ENCODE measurements at regions not wholly inside any gene's neighbourhood (a gene's known extent, or its start where the extent isn't known, plus 50 kb on each side); places are given as distances from the start of the nearest gene placed in this dataset.

DNA sequence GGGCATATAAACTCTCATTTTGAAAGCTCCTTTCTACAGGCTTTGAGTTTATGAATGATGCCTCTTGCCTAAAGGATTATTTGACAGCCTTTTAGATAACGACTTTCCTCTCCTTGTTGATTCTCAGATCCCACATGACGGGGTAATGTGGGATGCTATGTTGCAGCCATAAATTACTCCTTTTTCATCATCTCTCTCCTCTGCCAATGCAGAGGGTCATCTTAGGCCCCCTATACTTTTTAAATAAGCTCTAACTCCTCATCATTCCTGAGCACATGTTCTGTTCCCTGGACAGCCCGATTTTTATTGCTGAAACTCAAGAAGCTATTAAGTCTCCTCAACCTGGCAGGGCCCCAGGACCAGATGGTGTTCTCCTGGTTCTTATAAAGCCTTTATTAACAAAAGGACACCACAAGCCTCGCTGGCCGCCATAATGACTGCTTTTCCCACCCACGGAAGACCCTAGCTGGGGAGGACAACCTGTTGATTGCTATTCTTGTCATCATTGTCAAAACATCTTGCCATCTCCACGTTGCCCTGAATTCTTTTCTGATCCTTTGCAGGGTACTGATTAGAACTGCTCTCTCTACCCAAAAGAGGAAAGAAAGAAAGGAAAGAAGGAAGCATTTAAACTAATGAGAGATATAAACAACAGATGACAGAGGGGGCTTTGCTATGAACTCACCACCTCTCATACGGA is 150.7 kb downstream of the DHX15 start:
- no peaks in the 10 kb centered on the region for H4K20me1 ChIP-seq (ENCODE audit: insufficient read depth, low read length)
- ChIA-PET CTCF (ENCODE audit: unreplicated experiment) (no interaction called here), POLR2A (no interaction called here)
- no peak for DNase-seq (ENCODE audit: low spot score)
- no peaks in the 10 kb centered on the region for H3K9me2 ChIP-seq (ENCODE audit: insufficient read depth, low read length)
- no peak overlapping the region for H2AFZ ChIP-seq (ENCODE audit: low read length)
- intact Hi-C loops (cut with micrococcal nuclease; ENCODE audit: unreplicated experiment) = no loop called here
- no peak overlapping the region for H3K4me3 ChIP-seq (ENCODE audit: low read depth, low read length, poor library complexity, severe bottlenecking)
- no peaks in the 10 kb centered on the region for H3K79me2 ChIP-seq (ENCODE audit: insufficient read depth, low read depth, low read length)
- H3K4me2 ChIP-seq (ENCODE audit: low read length) = no peak overlapping the region
- no peaks in the 10 kb centered on the region for H3K9me3 ChIP-seq (ENCODE audit: low read length)
- no peaks in the 10 kb centered on the region for H3K36me3 ChIP-seq (ENCODE audit: insufficient read depth, low read length)
- H3K4me1 ChIP-seq (ENCODE audit: insufficient read depth, low read length, poor library complexity, severe bottlenecking) = no peaks in the 10 kb centered on the region
- no peak overlapping the region for H3K27ac ChIP-seq (ENCODE audit: low read depth, low read length, poor library complexity, severe bottlenecking)
- no peak for TF ChIP-seq EZH2phosphoT487 (IDR thresholded peaks at IDR 0.05; ENCODE audit: borderline replicate concordance, low read depth, low read length)
- TF ChIP-seq, protein P1, sequence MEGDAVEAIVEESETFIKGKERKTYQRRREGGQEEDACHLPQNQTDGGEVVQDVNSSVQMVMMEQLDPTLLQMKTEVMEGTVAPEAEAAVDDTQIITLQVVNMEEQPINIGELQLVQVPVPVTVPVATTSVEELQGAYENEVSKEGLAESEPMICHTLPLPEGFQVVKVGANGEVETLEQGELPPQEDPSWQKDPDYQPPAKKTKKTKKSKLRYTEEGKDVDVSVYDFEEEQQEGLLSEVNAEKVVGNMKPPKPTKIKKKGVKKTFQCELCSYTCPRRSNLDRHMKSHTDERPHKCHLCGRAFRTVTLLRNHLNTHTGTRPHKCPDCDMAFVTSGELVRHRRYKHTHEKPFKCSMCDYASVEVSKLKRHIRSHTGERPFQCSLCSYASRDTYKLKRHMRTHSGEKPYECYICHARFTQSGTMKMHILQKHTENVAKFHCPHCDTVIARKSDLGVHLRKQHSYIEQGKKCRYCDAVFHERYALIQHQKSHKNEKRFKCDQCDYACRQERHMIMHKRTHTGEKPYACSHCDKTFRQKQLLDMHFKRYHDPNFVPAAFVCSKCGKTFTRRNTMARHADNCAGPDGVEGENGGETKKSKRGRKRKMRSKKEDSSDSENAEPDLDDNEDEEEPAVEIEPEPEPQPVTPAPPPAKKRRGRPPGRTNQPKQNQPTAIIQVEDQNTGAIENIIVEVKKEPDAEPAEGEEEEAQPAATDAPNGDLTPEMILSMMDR (conservative IDR thresholded peaks at IDR 0.05; ENCODE audit: low read length) = no peak
- BruUV-seq (replicated peaks) = no TSS peak

DNA sequence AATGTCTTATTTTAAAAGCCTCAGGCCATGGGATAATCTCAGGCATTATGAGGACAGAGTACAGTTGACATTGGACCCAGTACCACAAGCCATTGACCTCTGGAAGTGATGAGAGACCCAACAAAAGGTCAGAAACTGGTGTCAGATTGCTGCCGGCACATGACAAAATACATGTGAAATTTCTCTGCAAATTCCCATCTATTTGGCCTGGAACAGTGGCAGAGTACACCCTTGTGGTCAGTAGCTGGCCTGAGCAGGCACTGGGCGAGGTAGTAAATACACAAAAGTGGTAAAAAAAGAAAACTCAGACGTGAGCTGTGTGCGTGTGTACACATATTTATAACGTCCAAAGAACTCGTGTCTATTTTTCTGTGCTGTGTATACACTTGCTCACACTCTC is 155.5 kb downstream of the DHX15 start:
- no peak for DNase-seq (ENCODE audit: low spot score)
- no peaks in the 10 kb centered on the region for H3K4me1 ChIP-seq (ENCODE audit: insufficient read depth, low read length, poor library complexity, severe bottlenecking)
- TF ChIP-seq, protein P1 (conservative IDR thresholded peaks at IDR 0.05; ENCODE audit: low read length) = no peak
- TF ChIP-seq EZH2phosphoT487 (IDR thresholded peaks at IDR 0.05; ENCODE audit: borderline replicate concordance, low read depth, low read length) = no peak
- ChIA-PET CTCF (ENCODE audit: unreplicated experiment) (no interaction called here), POLR2A (interaction anchor here (0.6 kb wide), 1 partner anchor 16 kb away, joined by 5 read pairs; no protein-coding TSS in a partner anchor)
- intact Hi-C loops (cut with micrococcal nuclease; ENCODE audit: unreplicated experiment) = no loop called here
- H4K20me1 ChIP-seq (ENCODE audit: insufficient read depth, low read length) = no peaks in the 10 kb centered on the region
- H3K9me3 ChIP-seq (ENCODE audit: low read length) = no peaks in the 10 kb centered on the region
- H3K36me3 ChIP-seq (ENCODE audit: insufficient read depth, low read length) = no peaks in the 10 kb centered on the region
- H3K9me2 ChIP-seq (ENCODE audit: insufficient read depth, low read length) = no peaks in the 10 kb centered on the region
- BruUV-seq (replicated peaks) = no TSS peak
- no peak overlapping the region for H3K27ac ChIP-seq (ENCODE audit: low read depth, low read length, poor library complexity, severe bottlenecking)
- H3K79me2 ChIP-seq (ENCODE audit: insufficient read depth, low read depth, low read length) = no peaks in the 10 kb centered on the region
- no peak overlapping the region for H3K4me2 ChIP-seq (ENCODE audit: low read length)
- no peak overlapping the region for H2AFZ ChIP-seq (ENCODE audit: low read length)
- no peak overlapping the region for H3K4me3 ChIP-seq (ENCODE audit: low read depth, low read length, poor library complexity, severe bottlenecking)

DNA sequence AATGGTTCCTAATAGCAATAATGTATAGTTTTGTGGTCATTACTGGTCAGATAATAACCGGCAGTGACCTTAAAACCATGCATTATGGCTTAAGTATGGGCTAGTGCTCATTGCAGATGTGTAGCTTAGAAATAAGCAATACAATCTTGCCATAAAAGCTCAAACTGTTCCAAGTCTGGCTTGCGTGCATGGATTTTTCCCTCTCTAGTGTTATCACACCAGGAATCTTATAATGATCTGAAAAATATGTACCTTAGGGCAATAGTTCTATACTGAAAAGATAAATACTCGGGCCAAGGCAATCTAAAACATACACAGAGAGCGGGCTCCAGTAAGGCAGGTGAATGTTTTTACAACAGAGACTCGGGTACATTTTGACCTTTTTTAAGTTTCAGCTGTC is 157.8 kb downstream of the DHX15 start:
- Histone ChIP-seq H3K79me2 (ENCODE audit: insufficient read depth, low read depth, low read length) (no peaks in the 10 kb centered on the region), H3K27ac (ENCODE audit: low read depth, low read length, poor library complexity, severe bottlenecking) (no peak overlapping the region), H3K4me3 (ENCODE audit: low read depth, low read length, poor library complexity, severe bottlenecking) (no peak overlapping the region), H2AFZ (ENCODE audit: low read length) (no peak overlapping the region), H3K9me2 (ENCODE audit: insufficient read depth, low read length) (no peaks in the 10 kb centered on the region), H4K20me1 (ENCODE audit: insufficient read depth, low read length) (no peaks in the 10 kb centered on the region), H3K9me3 (ENCODE audit: low read length) (no peaks in the 10 kb centered on the region), H3K36me3 (ENCODE audit: insufficient read depth, low read length) (no peaks in the 10 kb centered on the region), H3K4me2 (ENCODE audit: low read length) (no peak overlapping the region), H3K4me1 (ENCODE audit: insufficient read depth, low read length, poor library complexity, severe bottlenecking) (no peaks in the 10 kb centered on the region)
- ChIA-PET POLR2A (interaction anchor here (0.8 kb wide), 1 partner anchor 8 kb away, joined by 3 read pairs; no protein-coding TSS in a partner anchor), CTCF (ENCODE audit: unreplicated experiment) (interaction anchor here (1.4 kb wide), 1 partner anchor 10 kb away, joined by 3 read pairs; no protein-coding TSS in a partner anchor)
- no peak for DNase-seq (ENCODE audit: low spot score)
- TF ChIP-seq, protein P1 (conservative IDR thresholded peaks at IDR 0.05; ENCODE audit: low read length) = no peak
- TF ChIP-seq EZH2phosphoT487 (IDR thresholded peaks at IDR 0.05; ENCODE audit: borderline replicate concordance, low read depth, low read length) = no peak
- no TSS peak for BruUV-seq (replicated peaks)
- intact Hi-C loops (cut with micrococcal nuclease; ENCODE audit: unreplicated experiment) = no loop called here
